ENCODE measurements at regions not wholly inside any gene's neighbourhood (a gene's known extent, or its start where the extent isn't known, plus 50 kb on each side); places are given as distances from the start of the nearest gene placed in this dataset.
A peak's percentile ranks its signal among the peaks of the same experiment; 100 is the strongest.

DNA sequence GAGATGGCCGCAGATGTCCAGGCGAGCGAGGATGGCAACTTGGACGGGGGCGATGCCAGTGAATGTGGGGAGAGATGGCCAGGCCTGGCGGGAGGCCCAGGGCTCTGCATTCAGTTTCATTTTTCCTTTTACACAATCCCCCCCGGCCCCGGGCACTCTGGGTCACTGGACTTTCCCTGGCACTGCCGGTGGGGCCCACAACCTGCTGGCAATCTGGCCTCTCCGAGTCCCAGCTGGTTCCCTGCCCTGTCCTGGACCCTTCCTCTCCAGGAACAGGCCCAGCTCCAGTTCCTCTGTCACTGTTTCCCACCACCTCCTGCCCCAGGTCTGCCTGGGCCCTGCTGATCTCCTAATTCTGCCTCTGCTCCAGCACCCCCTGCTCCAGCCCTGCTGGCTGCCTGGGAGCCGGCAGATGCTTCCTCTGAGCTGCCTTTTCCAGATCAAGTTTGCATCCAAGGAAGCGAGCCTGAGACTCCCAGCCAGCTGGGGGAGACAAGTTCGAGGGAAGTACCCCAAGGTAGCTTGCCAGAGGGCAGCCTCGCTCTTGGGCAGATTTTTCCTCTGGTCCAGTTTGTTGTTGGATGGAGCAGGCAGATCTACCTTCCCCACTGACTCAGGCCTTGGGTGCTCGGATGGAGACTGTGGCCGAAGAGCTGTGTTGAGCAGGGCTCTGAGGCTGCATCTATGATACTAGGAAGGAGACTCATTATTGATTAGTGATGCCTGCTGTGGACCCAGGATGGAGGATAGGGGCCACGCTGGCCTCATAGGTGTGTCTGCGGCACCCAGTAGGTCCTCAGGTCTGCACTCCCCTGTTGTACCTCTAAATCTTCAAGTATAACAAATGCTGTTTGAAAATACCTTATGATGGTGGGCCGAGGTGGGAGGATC, 83.2 kb downstream of the CEBPB start:
- no peak for DNase-seq

DNA sequence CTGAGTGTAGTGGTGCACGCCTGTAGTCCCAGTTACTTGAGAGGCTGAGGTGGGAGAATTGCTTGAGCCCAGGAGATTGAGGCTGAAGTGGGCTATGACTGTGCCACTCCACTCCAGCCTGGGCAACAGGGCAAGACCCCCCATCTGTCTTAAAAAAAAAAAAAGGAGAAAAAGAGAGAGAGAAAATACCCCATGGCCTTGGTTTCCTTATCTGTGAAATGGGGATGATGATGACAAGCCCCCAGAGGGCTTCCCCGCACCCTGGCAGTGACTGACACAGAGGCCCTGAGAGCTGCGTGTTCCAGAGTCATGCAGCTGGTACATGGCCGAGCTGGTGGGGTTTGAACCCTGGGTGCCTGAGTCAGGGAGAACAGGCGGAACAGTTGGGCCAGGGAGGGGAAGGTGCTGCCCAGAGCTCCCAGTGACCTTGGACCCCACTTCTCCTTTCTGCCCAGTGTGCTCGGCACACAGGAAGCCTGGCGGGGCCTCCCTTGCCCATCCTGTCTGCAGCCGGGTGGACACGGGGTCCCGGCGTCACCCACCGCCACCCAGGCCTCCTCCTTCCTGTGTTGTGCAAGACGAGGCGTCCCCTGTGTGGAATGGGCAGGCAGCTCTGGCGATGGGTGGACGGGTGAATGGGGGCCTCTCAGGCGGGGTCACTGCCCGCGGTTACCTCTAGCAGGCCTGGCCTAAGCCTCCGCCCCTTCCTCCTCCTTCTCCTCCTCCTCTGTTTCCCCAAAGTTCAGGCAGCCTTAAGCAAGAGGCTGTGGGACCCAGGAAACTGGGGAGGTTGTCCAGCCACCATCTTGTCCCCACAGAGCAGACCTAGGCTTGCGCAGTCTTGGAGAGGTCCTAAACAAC, 84.2 kb downstream of the CEBPB start:
- peak; percentile 43 for DNase-seq

DNA sequence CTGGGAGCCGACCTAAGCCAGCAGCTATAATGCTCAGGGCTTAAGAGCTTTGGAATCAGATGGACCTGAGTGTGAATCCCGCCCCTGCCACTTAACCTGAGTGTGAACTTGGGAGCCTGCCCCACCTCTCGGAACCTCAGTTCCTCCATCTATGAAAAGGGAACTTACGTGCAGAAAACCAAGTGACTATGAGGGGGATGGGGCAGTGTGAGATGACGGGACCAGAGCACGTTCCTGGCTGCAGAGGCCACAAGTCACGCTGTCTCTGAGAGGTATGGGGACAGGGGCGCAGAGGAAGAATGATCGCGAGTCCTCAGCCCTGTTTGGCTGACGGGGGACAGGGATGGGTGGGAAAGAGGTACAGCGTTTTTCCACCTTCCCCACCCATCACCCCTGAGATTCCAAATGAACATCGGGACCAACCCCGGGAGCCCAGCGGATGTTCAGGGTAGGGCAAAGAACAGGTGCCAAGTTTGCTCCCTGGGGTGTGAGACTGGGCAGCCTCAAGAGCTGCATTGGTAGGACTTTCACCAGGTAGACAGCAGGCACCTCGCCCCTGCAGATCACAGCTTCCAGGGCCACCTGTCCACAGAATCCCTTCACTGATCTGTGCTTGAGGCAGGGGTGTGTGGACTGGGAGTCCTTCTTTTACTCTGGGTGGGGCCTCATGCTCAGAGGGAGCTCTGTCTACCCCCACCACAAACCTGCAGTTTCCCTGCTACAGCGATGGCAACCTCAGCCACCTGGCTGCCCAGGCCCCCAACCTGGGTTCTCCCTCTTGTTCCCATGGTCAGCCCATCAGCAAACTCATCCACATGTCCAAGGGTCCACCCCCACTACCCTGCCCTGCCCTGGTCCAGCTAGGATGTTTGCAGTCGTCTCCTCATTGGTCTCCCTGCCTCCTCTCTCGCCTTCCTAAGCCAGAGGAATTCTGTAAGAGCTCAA, 85.8 kb downstream of the CEBPB start:
- peak; percentile 27 for DNase-seq

DNA sequence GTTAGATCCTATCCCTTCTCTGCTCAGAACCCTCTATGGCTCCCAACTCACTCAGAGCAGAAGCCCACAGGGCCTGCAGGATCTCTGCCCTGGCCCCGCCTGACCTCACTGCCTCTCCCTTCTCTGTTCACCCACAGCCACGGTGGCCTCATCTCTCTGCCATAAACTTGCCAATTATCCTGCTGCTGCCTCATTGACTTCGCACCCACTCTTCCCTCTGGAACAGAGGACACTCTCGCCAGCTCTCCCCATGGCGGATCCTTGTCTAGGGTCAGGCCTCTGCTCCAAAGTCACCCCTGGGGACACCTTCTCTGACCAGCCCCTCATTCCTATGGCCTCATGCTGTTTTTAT, 86.4 kb downstream of the CEBPB start:
- DNase-seq = no peak

DNA sequence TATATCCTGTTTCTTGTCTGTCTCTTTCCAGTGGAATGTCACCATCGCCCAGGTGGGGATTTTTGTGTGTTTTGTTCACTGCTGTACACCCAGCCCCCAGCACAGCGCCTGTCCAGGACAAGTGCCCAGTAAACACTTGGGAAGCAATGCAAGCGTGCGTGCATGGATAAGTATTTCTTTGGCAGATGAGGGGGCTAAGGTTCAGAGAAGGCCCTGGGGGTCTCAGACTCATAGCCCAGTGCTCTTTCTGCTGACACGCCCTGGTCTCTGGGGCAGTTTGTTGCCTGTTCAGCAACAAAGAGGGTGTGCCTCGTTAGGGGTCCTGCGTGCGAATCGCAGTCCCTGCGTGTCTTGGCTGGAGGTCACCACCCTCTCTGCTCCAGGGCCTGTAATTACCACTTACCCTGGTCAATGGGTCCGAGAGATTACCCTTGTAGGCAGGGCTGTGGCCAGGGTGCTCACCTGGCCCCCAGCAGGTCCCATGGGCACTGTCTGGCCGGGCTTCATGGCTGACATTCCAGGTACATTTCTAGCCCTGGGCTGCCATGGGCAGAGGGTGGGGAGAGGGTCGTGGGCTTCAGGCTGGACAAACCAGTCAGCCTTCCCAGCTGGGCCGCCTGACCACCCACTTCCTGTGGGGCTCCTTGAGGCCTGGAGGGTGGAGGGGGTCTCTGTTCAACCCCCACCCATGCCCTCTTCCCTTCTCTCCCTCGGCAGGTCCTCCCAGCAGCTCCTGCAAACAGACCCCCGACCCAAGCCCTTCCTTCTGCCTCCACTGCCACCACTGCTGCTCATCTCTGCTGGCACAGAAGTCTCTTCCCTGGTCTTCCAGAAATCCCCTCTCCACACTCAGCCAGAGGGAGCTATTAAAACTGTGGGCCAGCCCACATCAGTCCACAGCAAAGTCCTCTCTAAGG, 87.1 kb downstream of the CEBPB start:
- DNase-seq = no peak

DNA sequence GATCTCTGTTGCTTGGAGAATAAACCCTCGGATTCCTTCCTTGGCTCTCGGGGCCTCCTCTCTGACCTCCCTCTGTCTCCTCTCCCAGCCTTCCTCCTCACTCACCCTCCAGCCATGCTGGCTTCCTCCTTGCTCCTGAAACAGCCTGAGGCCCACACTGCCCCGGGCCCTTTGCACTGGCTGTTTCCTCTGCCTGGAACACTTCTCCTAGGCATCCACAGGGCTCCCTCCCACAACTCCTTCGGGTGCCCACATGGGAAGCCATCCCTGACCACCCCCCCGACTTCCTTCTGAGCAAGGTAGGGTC, 87.7 kb downstream of the CEBPB start:
- DNase-seq = no peak

DNA sequence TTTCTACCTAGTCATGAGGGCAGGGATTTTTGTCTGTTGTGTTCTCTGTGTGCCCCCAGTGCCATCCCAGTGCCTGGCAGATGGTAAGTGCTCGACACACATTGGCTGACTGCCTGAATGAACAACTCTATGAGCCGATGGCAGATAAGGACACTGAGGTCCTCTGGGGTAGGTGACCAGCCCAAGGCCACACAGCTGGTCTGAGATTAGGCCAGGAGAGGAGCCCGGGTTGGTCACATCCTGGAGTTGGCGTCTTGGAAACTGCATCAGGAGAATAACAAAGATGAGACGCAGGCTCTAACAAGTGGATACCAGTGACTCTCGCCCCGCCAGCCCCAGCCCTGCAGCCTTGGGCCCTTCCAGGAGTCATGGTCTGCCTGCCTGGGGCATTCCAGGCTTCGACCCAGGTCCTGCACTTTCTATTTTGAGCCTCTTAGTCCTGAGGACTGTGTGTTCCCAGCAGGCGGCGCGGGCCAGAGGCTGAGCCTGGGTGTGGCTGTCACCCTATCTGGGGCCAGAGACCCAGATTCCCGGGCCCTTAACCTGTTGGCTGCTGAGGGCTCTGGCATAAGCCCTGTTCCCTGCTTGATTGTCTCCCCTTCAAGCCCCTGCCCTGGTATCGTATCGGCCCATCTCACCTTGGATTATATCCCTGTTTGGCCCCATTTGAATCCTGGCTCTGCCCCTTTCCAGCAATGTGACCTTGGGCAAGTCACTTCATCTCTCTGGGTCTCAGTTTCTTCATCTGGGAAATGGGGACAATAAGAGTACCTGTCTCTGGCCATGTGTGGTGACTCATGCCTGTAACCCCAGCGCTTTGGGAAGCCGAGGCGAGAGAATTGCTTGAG, 88.3 kb downstream of the CEBPB start:
- DNase-seq = no peak

DNA sequence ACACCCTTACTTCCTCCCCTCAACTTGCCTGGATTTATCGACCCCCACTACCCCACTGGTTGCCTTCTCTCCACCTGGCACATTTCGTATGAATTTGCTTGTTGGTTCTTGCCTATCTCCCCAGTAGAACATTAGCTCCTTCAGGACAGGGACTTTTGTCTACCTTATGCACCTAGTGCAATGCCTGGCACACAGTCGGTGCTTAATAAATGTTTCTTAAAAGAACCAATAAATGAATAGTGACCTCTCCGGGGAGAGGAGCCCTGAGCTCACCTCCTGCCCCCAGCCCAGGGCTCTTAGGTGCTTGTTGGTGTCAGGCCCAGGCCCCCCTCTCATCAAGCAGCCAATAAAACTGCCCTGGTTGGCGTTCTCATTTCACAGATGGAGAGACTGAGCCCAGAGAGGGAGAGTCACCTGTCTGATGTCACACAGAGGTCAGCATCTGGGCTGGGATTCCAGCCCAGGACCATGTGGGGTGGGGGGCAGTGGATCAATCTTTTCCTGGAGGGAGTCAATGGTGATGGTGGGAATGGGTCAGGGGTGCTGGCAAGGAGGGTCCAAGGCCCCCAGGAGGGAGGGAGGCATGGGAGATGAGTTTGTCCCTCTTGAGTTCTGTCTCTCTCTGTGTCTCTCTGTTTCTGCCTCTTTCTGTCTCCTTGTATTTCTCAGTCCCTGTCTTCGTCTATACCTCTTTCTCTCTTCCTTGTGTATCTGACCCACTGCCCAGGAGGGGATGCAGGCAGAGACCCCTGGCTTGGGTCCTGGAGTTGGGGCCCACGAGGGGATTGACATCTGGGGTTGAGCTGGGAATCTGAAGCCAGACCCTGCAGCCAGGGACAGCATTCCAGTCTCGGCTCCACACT, 89.6 kb downstream of the CEBPB start:
- no peak for DNase-seq

DNA sequence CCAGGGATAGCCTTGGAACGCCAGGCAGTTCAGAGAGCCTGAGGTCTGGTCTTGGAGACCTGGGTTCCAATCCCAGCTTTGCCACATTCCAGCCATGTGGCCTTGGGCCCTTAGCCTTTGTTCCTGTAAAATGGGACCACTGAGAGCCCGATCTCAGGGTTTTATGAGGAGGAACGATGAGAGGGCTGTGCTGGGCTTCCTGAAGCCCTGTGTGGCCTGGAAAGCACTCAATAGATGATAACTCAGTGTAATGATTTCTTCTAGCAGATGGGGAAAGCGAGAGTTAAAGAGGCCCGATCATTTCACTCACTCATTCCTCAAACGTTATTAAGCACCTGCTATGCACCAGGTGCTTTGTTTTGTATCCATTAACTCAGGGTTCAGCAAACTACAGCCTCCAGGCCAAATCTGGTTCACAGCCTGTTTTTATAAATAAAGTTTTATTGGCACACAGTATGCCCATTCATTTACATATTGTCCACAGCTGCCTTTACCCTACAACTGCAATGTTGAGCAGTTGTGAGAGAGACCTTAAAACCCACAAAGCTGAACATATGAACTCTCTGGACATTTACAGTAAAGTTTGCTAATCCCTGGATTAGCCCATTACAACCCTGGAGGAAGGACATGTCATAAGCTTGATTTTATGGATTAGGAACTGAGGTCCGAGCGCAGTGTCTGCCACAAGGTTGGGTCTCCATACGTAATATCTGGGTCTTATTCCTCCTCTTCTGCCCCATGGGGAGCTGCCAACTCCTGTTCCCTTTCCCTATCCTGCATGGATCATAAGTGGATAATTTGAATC, 90.4 kb downstream of the CEBPB start:
- DNase-seq = no peak

DNA sequence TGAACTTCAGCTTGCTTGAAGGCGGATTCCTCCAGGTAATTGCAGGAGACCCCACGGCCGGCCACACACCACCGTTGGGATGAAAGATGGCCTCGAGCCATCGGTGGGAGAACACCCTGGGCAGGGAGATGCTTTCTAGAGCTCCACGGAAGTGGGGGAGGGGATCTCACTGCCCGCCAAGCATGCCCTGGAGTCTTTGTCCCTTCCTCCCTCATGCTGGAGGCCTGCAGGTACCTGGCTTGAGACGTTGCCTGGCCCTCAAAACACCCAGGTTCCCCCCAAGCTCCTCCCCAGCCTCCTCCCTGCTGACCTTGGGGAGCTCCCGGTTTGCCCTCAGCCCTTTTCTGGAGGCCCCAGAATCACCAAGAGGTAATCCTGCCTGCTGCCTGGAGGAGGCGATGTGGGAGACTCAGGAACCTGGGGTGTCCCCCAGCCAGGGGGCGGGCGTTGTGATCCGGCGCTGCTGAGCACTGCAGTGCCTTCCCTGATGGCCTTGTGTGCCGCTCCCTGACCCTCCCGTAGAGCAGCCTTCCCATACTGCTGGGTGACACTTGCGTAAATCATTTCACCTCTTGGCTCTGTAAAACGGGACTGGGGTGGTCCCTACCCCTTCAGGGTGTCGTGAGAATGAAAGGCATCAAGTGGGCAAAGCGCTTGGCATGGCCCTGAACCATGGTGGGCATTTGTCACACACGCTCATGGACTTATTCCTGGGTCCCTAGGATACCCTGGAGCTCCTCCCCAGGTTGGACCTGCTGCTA, 91.4 kb downstream of the CEBPB start:
- DNase-seq = no peak

DNA sequence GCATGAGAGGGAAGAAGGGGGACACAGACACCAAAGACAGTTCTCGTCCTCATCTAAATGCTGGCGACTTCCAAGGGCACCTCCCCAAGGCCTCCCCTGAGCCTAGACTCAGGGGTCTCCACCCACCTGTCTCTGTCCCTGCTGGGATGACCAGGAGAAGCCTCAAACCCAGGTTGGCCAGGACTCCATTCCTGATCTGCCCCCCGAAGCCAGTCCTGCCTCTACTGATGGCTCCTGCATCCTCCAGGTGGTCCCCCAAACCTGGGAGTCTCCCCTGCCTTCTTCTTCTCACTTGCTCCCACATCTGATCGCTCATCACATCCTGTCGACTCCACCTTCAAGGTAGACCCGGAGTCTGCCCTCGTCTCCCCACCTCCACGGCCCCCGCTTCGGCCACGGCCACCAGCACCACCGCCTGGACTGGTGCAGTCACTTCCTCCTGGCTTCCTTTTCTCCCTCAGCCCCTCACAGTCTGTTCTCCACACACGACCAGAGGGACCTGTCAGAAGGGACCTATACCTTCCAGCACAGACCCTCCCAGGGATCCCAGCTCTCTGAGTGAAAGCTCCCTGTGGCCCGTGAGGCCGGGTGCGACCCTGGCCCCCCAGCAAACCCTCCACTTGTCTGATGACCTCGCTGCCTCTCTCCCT, 92.1 kb downstream of the CEBPB start:
- DNase-seq = no peak

DNA sequence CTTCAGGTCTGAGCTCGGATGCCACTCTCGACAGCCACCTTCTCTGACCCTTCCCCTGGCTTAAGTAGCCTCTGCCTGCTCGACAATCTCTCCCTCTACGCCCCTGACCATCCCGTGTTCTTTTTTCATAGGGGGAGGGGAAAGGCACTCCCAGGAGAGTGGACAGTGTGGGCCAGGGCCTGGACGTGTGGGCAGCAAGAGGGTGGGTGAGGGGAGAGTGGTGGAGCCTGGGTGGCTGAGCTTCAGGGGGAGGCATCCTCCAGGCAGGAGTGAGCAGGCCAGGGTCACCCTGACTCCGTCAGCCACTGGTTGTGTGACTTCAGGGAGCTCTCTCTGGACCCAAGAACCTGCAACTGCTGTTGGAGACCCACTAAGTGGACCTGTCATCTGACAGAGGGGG, 92.7 kb downstream of the CEBPB start:
- no peak for DNase-seq

DNA sequence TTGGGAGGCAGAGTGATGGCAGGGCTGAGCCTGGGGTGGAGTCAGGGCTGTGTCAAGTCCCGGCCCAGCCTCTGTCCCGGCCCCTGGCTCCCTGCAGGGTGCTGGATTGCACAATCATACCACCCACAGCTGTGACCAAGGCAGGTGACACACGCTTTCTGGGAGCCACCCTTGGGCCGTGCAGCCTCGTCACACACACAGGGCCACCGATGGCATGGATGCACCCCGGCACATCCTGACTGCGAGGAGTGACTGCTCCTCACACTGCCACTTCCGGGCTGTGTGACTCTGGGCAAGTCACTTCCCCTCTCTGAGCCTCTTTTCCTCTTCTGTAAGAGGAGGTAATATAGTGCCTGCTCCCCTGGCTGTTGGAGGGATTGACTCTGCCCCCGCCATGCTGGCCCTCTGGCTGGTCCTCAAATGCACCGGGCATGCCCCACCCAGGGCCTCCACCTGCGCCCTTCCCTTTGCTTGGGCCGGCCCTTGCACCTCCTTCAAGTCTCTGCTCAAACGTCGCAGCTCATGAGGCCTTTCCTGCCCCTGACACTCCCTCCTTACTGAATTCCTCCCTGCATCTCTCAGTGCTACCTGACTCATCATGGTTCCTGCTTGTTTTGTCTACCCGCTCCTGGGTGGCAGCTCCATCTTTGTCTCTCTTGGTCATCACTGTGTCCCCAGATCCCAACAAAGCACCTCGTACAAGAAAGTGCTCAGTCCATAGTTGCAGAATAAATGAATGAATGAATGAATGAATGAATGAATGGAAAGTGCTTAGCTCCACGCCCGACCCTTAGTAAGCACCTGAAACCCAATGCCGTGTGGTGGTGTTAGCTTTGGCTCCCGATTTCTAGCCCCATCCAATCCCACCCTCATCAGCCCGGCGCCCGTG, 93.5 kb downstream of the CEBPB start:
- DNase-seq = peak; percentile 17

DNA sequence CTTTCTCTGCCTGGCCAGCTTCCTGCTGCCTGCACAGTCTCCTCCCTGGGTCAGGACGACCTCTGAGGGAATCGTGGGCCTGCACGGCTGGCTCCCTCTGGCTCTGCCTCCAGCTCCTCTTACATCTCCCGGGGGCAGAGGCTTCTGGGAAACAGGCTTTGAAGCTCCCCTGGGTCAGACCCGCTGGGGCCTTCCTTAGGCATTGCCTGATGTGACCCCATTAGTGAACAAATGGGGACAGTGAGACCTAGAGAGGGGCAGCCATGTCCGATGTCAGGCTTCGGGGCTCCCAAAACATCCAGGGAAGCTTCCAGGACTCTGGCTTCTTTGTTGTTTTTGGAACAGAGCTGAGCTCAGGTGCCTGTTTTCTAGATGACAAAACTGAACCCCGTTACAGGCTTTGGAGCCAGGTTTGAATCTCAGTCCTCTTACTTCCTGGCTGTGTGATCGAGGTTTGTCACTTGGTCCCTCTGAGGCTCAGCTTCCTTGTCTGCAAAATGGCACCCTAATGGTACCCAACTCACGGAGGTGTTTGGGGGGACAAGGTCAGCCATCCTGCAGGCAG, 94.3 kb downstream of the CEBPB start:
- DNase-seq = no peak

DNA sequence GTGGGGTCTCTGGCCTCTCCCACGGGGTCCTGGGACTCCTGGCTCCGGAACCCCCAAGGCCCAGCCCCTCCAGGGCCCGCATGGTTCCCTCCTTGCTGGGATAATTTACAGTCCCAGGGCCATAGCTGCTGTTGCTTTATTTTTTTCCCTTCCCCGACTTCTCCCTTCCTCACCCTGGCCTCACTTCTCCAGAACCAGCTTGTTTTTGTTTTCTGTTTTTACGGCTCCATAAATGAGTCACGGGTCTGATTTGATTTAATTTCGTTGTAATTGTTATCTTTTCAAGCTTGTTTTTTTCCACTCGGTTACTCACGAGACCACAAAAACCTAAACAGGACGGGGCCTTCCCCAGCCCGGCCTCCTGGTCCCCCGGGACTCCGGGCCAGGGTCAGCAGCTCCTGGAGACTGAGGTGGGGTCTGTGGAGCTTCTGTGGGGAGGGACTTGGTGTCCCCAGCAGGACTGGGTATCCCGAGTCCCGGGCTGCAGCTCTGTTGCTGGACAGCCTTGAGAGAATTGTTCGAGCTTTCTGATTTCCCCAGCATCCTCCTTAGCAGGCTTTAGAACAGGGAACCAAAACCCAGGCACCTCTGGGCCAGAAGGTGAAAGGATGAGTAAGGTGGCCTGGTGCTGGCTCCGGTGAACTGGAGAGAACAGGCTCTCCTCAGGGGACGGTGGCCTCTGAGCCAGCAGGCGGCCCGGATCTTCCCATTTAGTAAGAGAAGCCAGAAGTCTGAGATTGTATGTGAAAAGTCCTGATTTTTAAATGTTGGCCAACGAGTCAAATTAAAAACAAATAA, 94.9 kb downstream of the CEBPB start:
- no peak for DNase-seq

DNA sequence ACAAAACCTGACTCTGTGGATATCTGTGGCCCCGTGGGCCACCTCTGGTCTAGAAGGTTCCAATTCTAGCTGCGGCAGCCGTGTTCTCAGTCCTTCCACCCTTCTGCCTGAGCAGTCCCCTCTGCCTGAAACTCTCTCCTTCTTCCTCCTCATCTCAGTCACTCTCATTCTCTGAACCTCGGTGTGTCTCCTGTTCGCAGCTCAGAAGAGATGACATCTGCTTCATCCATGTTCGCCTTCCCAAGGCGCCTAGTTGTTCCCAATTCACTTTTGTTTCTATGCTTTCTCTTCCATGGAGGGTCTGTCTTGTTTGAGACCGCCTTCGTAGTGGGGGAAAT, 95.5 kb downstream of the CEBPB start:
- DNase-seq = no peak
